ENCODE measurements at regions not wholly inside any gene's neighbourhood (a gene's known extent, or its start where the extent isn't known, plus 50 kb on each side); places are given as distances from the start of the nearest gene placed in this dataset.

DNA sequence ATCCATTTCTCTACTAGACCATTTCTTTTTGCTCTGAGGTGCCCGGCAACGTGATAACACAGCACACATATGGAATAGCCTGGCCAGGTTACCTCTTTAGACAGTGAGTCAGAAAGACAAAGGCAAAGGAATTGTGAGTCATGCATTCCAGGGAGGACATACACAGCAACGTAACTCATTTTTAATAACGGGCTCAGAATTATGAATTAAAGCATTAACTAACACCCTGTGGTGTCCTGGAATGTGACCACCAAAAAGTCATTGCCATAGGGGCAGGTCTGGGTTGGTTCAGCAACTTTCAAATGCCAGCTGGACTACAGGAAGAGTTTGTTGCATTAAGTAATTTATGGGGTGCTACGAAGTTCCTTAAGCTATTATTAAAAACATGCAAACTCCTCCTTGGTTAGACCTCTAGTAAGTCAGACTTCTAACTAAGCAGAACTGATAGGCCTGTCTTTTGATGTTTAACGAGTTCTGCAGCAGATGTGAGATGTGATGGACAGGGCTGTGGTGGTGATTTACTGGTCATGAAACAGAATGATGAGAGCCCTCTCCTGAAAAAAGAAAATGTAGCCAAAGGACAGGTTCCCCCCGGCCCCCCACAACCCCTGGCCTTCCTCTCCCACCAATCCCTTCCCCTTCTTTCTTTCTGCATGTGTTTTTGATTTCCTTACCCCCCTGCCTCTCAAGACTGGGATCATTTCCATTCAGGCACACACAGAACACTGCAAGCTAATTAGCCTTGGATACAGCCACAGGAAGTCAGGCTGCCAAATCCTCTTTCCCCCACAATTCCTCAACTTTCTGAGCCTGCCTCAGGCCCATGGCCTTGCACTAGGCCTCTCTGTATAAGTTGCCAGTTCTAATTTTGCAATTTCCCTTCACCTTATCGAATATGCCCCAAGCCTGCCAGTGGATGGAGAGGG, 88.9 kb upstream of the HAO2 start:
- TF ChIP-seq, protein P1, sequence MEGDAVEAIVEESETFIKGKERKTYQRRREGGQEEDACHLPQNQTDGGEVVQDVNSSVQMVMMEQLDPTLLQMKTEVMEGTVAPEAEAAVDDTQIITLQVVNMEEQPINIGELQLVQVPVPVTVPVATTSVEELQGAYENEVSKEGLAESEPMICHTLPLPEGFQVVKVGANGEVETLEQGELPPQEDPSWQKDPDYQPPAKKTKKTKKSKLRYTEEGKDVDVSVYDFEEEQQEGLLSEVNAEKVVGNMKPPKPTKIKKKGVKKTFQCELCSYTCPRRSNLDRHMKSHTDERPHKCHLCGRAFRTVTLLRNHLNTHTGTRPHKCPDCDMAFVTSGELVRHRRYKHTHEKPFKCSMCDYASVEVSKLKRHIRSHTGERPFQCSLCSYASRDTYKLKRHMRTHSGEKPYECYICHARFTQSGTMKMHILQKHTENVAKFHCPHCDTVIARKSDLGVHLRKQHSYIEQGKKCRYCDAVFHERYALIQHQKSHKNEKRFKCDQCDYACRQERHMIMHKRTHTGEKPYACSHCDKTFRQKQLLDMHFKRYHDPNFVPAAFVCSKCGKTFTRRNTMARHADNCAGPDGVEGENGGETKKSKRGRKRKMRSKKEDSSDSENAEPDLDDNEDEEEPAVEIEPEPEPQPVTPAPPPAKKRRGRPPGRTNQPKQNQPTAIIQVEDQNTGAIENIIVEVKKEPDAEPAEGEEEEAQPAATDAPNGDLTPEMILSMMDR (conservative IDR thresholded peaks at IDR 0.05) = no peak
- Mint-ChIP-seq H3K9me3 (no peaks in the 10 kb centered on the region), H3K27me3 (peaks cover 3% of the 10 kb centered on the region), H3K36me3 (no peaks in the 10 kb centered on the region), H3K4me1 (ENCODE audit: unreplicated experiment) (peaks cover 19% of the 10 kb centered on the region), H3K4me3 (peak overlapping the region; percentile 33), H3K27ac (peak overlapping the region; percentile 61)
- no peak for DNase-seq (ENCODE audit: extremely low spot score, unreplicated experiment)

- Mint-ChIP-seq H3K36me3 (no peaks in the 10 kb centered on the region), H3K27me3 (peaks cover 3% of the 10 kb centered on the region), H3K27ac (no peak overlapping the region), H3K4me3 (no peak overlapping the region), H3K9me3 (no peaks in the 10 kb centered on the region), H3K4me1 (ENCODE audit: unreplicated experiment) (peaks cover 6% of the 10 kb centered on the region)
- DNase-seq (ENCODE audit: extremely low spot score, unreplicated experiment) = no peak
- TF ChIP-seq, protein P1 (conservative IDR thresholded peaks at IDR 0.05) = no peak
Observed at GRCh38 chr1:119285482-119285881, 83.1 kb upstream of the HAO2 start.

- Mint-ChIP-seq H3K27ac (no peak overlapping the region), H3K4me1 (ENCODE audit: unreplicated experiment) (peaks cover 4% of the 10 kb centered on the region), H3K36me3 (no peaks in the 10 kb centered on the region), H3K9me3 (no peaks in the 10 kb centered on the region), H3K4me3 (no peak overlapping the region), H3K27me3 (peaks cover 5% of the 10 kb centered on the region)
- TF ChIP-seq, protein P1 (conservative IDR thresholded peaks at IDR 0.05) = peak; percentile 78
- no peak for DNase-seq (ENCODE audit: extremely low spot score, unreplicated experiment)
Observed at GRCh38 chr1:119286587-119287181, 81.9 kb upstream of the HAO2 start.

GRCh38 chr1:119288751-119289150, 79.8 kb upstream of the HAO2 start:
- TF ChIP-seq, protein P1 (conservative IDR thresholded peaks at IDR 0.05) = no peak
- no peak for DNase-seq (ENCODE audit: extremely low spot score, unreplicated experiment)
- Mint-ChIP-seq H3K27me3 (peaks cover 5% of the 10 kb centered on the region), H3K9me3 (no peaks in the 10 kb centered on the region), H3K4me1 (ENCODE audit: unreplicated experiment) (peaks cover 9% of the 10 kb centered on the region), H3K36me3 (no peaks in the 10 kb centered on the region), H3K4me3 (no peak overlapping the region), H3K27ac (no peak overlapping the region)

- H3K4me1 Mint-ChIP-seq (ENCODE audit: unreplicated experiment) = peaks cover 25% of the 10 kb centered on the region
- TF ChIP-seq, protein P1 (conservative IDR thresholded peaks at IDR 0.05) = no peak
- H3K9me3 Mint-ChIP-seq = no peaks in the 10 kb centered on the region
Observed at GRCh38 chr1:119290297-119290696, 78.3 kb upstream of the HAO2 start.

More at GRCh38 chr1:119290297-119290696, 78.3 kb upstream of the HAO2 start:
- Mint-ChIP-seq H3K36me3 (no peaks in the 10 kb centered on the region), H3K4me3 (no peak overlapping the region), H3K27me3 (peaks cover 5% of the 10 kb centered on the region), H3K27ac (no peak overlapping the region)
- DNase-seq (ENCODE audit: extremely low spot score, unreplicated experiment) = no peak

Data from type B pancreatic cell (in vitro differentiated cells).